HG02981 (cell line): ENCODE measurements at regions not wholly inside any gene's neighbourhood (a gene's known extent, or its start where the extent isn't known, plus 50 kb on each side); places are given as distances from the start of the nearest gene placed in this dataset.
A peak's percentile ranks its signal among the peaks of the same experiment; 100 is the strongest.

ENCODE experiments used
- ATAC-seq: cut with Tn5 transposase; IDR thresholded peaks from one replicate; pipeline ENCODE4 v1.9.1; 2021; ENCODE audit warnings: mild to moderate bottlenecking, moderate library complexity; ENCODE audit not compliant: unreplicated experiment

DNA sequence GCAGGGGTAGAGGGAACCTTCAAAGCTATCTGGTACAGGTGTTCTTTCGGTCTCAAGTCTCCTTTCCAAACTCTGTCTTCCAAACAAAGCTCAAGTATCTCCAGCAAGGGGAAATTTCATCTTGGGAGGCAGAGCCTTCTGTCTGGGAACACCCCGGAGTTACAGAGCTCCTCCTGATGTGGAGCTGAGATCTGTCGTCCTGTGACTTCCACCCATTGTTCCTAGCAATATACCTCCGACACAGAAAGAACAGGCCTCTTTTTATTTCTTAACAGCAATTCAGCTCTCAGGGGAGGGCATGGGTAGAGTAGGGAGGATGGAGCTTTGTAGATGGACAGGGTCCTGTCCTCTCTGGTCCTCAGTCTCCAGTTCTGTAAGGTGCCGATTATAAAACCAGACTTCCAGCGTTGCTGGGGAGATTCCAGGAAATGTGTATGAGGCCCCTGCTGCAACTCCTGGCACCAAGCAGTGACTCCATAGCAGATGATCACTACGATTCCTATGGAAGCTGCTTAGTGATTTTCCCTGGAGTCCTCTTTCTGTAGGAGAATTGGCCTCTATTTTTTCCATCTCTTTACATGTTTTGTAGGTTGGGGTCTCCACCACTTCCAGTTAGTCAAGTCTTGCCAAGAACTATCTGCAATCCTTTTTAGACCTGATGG lies 56.0 kb upstream of the ARGLU1 start:
- no peak for ATAC-seq

DNA sequence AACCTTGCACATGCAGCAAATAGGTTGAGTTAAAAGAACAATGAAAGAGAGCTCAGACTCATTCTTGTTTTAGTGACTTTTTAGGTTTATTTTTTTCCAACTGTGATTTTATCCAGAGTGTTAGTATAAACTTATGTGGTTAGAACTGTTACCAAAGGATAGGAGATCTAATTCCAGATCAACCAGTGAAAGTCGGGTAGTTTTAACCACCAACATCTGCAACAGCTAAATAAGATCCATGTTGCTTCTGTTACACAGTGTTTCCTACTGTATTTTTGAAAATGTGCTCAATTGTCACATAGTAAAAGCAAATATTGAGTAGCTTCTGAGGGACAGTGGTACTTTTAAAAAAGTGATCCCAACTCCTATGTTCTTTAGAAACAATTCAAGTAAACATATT lies 53.9 kb upstream of the ARGLU1 start:
- no peak for ATAC-seq

DNA sequence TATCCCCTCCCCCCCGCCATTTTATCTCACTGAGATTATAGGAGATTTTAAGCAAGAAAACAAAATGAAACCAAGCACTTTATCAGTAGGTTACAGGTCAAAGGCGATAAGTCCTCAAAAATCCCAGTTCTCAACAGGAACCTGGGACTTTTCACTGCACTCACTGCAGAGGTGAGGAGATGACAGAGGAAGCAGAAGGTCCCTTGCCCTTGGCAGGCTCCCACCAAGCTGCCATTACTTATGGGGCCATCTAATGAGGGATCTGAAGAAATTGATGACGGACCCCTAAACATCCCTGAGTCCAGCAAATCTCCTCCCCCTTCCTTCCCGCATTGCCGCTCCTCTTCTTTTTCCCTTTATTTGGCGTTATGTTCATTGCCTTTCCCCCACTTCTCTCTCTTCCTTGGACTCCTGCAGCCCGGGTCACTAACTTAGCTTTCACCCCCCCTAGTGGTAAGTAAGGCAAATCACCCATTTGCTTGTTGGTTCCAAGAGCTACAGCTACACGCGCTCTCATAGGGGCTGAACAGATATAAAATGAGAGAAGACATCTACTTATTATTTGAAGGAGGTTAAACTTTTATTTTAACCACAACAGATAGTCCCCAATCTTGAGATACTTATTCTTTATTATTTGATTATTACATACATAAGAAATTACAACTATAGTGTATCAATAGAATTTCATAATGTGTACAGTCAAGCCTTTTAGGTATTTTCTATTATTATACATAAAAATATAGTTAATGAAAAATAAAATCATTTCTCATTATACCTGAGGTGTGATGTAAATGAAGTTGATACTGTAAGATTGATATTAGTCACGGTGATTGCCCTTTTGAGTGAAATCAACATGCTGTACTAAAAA lies 52.0 kb upstream of the ARGLU1 start:
- ATAC-seq, result peak; percentile 95
